Fibroblast of pulmonary artery (primary cell): ENCODE measurements at regions not wholly inside any gene's neighbourhood (a gene's known extent, or its start where the extent isn't known, plus 50 kb on each side); places are given as distances from the start of the nearest gene placed in this dataset.

Experiments used
- DNase-seq: peaks from one replicate; pipeline ENCODE4 v3.0.0-alpha.2; 2010; ENCODE audit warnings: low read depth
- H3K4me3 ChIP-seq: replicated peaks from 2 replicates; pipeline ENCODE4 v1.5.1; 2011; ENCODE audit warnings: low read depth, mild to moderate bottlenecking, control low read depth, low read length, moderate library complexity
- TF ChIP-seq, protein P1 (sequence below): IDR thresholded peaks from 2 replicates; pipeline ENCODE4 v1.5.1; 2011; ENCODE audit warnings: mild to moderate bottlenecking, control low read depth, low read length, inconsistent platforms; ENCODE audit errors: missing control alignments

DNA sequence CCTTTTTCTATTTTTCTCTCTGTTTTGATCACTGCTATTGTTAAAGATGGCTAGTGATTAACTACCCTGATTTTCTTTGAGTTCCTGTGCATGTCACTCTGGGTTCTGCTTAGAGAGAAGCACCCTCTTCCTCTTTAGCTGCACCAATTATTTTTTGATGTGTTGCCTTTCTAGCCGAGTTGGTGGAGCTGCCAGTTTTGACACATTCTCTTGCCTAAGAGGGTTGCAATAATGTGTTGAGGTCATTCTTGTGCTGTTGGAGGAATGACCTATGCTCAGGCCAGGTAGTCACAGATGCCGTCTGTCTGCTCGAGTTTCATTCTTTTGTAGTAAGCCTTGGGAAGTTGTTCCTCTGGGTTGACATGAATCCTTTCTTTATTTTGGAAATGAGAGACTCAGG lies 84.6 kb upstream of the DPH6 start:
- peak; percentile 55 for DNase-seq
- no peak overlapping the region for H3K4me3 ChIP-seq
- TF ChIP-seq, protein P1, sequence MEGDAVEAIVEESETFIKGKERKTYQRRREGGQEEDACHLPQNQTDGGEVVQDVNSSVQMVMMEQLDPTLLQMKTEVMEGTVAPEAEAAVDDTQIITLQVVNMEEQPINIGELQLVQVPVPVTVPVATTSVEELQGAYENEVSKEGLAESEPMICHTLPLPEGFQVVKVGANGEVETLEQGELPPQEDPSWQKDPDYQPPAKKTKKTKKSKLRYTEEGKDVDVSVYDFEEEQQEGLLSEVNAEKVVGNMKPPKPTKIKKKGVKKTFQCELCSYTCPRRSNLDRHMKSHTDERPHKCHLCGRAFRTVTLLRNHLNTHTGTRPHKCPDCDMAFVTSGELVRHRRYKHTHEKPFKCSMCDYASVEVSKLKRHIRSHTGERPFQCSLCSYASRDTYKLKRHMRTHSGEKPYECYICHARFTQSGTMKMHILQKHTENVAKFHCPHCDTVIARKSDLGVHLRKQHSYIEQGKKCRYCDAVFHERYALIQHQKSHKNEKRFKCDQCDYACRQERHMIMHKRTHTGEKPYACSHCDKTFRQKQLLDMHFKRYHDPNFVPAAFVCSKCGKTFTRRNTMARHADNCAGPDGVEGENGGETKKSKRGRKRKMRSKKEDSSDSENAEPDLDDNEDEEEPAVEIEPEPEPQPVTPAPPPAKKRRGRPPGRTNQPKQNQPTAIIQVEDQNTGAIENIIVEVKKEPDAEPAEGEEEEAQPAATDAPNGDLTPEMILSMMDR: no peak

DNA sequence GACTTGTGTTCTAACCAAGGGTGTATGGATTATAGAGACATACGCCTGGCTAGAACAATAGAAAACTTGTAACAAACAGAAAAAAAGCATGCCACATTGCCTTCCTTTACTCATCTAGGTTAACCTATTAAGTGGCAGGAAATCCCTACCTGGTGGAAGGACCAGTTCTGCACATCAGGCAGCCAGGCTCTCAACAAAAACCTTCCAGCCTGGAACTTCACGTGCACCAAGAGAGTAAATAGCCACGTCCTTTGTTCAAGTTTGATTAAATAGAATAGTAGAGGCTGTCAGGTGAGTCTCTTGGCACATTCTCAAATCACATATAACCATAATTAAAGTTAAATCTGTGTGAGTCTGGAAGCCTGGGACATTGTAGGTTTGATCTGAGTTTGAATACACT lies 85.0 kb upstream of the DPH6 start:
- no peak for DNase-seq

DNA sequence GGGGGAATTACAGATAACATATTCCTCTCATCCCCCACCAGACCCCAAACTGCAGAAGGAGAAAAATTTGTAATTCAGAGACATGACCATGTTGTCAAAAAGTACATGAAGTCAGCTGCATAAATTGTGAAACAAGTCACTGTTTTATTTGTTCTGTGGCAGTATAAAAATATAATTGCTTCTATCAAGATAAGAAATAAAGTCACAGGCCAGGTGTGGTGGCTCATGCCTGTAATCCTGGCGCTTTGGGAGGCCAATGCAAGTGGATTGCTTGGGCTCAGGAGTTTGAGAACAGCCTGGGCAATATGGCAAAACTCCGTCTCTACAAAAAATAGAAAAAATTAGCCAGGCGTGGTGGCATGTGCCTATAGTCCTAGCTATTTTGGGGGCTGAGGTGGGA lies 87.7 kb upstream of the DPH6 start:
- no peak for DNase-seq
- H3K4me3 ChIP-seq: no peak overlapping the region
- TF ChIP-seq, protein P1: no peak

More for the DNA sequence above, 85.0 kb upstream of the DPH6 start:
- TF ChIP-seq, protein P1: no peak
- no peak overlapping the region for H3K4me3 ChIP-seq

DNA sequence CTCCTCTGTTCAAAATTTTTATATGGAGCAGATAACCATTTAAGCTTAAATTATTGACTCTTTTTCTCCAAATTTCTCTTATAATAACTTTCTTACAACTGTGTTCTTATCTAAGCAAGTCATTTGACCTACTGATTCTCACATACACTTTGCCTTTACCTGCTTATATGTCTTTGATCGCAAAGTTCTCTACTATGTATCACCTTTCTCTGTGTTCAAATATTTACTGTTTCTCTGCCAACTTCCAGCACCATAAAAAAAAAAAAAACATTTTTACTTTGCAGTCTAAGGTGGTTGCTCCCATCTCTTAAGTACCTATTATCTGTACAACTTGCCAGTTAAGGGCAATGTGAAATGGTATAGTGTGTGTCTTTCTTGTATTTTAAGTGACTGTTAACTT lies 100.8 kb upstream of the DPH6 start:
- TF ChIP-seq, protein P1: no peak
- no peak for DNase-seq
- H3K4me3 ChIP-seq: no peak overlapping the region

DNA sequence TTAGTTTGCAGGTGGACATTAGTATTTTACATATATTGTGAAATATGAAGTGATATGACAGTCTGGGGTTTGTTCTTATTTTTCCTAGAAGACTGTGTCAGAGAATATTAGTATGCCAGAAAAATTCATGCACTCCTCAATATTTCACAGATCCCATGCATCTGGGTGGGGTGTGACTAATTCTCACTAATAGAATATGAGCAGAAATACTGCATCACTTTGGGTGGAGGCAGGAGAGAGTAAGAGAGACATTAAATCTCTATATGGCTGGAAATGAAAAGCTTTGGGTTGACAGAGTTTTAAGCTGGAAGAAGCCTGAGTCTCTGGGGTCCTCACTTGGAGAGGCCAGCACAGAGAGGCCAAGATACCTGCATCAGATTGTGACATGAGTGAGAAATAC lies 101.3 kb upstream of the DPH6 start:
- DNase-seq: no peak
- no peak overlapping the region for H3K4me3 ChIP-seq
- TF ChIP-seq, protein P1: no peak

DNA sequence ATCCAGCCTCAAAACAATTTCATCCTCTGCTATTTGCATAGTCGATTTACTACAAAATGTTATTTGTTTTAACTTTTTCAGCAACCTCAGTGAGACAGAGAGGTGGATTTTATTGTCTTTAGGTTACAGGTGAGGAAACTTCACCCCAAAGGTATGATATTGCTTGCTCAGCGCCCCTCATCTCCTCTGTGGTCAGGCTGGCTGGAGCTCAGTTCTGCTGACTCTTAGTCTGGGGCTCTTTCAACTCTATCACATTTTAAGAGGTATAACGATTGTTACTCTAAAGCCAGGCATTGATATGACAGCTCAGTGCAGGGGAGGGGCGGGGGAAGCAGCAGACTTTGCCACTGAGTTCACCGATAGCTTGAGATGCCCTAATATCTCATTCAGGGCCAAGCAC lies 103.0 kb upstream of the DPH6 start:
- TF ChIP-seq, protein P1: no peak
- DNase-seq: no peak
- no peak overlapping the region for H3K4me3 ChIP-seq

DNA sequence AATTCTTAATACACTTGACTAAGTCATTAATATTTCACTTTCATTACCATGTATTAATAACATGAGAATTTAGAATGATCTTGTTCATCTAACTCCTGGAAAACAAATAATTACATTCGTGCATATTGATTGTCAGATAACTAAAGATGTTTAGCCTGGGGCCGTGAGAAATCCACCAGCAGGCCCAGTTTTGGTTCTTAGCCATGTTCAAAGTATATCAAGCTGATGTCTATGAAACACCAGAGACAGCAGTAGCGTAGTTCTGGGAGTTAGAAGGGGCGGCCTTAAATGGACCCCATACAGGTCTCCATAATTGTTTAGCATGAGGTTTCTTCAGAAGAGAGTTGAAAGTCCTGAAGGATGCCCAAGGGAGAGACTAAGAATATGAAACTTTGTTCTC lies 103.6 kb upstream of the DPH6 start:
- DNase-seq: no peak
- no peak overlapping the region for H3K4me3 ChIP-seq
- TF ChIP-seq, protein P1: no peak
